Tibial nerve (tissue), 3 donors: ENCODE measurements at regions not wholly inside any gene's neighbourhood (a gene's known extent, or its start where the extent isn't known, plus 50 kb on each side); places are given as distances from the start of the nearest gene placed in this dataset.
"Not testable (repeated sequence)": the region's sequence is repeated elsewhere in the genome, so short reads cannot be mapped to it uniquely, and the experiment has no call there.

Experiments
- CTCF ChIP-seq, 5 experiments: fragments of 200-600 bp in 3 of 5; fragments of 450-650 bp in 2 of 5; sonication (generic) in 3 of 5; IDR thresholded peaks; one replicate each; pipeline ENCODE4 v1.5.1; 2016 to 2019; ENCODE audit warnings: antibody characterized with exemption in 5 of 5, mild to moderate bottlenecking in 3 of 5, moderate library complexity in 2 of 5
- POLR2A ChIP-seq, 2 donors: fragments of 450-650 bp; IDR thresholded peaks; one replicate each; pipeline ENCODE4 v1.6.1; 2017; ENCODE audit warnings: antibody characterized with exemption in 2 of 2, mild to moderate bottlenecking in 2 of 2, moderate library complexity in 2 of 2

DNA sequence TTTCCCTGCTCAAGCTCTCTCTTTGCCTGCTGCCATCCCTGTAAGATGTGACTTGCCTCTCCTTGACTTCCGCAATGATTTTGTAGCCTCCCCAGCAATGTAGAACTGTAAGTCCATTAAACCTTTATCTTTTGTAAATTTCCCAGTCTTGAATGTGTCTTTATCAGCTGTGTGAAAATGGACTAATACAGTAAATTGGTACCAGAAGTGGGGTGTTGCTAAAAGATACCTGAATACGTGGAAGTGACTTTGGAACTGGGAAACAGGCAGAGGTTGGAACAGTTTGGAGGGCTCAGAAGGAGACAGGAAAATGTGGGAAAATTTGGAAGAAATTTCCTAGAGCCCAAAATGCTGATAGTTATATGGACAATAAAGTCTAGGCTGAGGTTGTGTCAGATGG, 184.6 kb upstream of the EEF2KMT start:
- not testable (repeated sequence) for TF ChIP-seq CTCF, POLR2A (IDR thresholded peaks at IDR 0.05)
